Fibroblast of lung (primary cell): ENCODE measurements at regions not wholly inside any gene's neighbourhood (a gene's known extent, or its start where the extent isn't known, plus 50 kb on each side); places are given as distances from the start of the nearest gene placed in this dataset.

ENCODE experiments used
- DNase-seq, 2 donors: peaks; one replicate each; pipeline versions ENCODE4 v3.0.0 to v3.0.0-alpha.2; 2010; ENCODE audit warnings: low read depth in 2 of 2
- H2AFZ ChIP-seq: 2 replicates; pipeline ENCODE4 v1.5.1; 2012; ENCODE audit warnings: low read length, control low read depth, inconsistent platforms
- H3K27ac ChIP-seq: 2 replicates; pipeline ENCODE4 v1.5.1; 2011; ENCODE audit warnings: low read length, control low read depth; ENCODE audit not compliant: insufficient read depth
- H3K27me3 ChIP-seq: 2 replicates; pipeline ENCODE4 v1.5.1; 2011; ENCODE audit warnings: mild to moderate bottlenecking, low read length; ENCODE audit not compliant: control insufficient read depth, insufficient read depth
- H3K36me3 ChIP-seq: 2 replicates; pipeline ENCODE4 v1.5.1; 2011; ENCODE audit warnings: low read length; ENCODE audit not compliant: control insufficient read depth, insufficient read depth
- H3K4me1 ChIP-seq: 2 replicates; pipeline ENCODE4 v1.5.1; 2011; ENCODE audit warnings: low read length; ENCODE audit not compliant: control insufficient read depth, insufficient read depth; ENCODE audit errors: extremely low read depth
- H3K4me2 ChIP-seq: 2 replicates; pipeline ENCODE4 v1.5.1; 2011; ENCODE audit warnings: low read length, control low read depth; ENCODE audit not compliant: insufficient read depth; ENCODE audit errors: extremely low read depth
- H3K4me3 ChIP-seq, 4 experiments: fragments of 200-600 bp in 1 of 4; sonication (generic) in 1 of 4; replicated peaks in 1 of 4; 2 replicates each; pipeline ENCODE4 v1.5.1; 2011 to 2016; ENCODE audit warnings: low read length in 4 of 4, low read depth in 3 of 4, mild to moderate bottlenecking in 3 of 4, control low read depth in 2 of 4, inconsistent platforms in 1 of 4, mixed read lengths in 1 of 4; ENCODE audit not compliant: insufficient read depth in 1 of 4; ENCODE audit errors: control extremely low read depth in 1 of 4
- H3K79me2 ChIP-seq: 2 replicates; pipeline ENCODE4 v1.5.1; 2012; ENCODE audit warnings: mild to moderate bottlenecking, low read length, inconsistent platforms; ENCODE audit not compliant: control insufficient read depth, insufficient read depth
- H3K9ac ChIP-seq: 2 replicates; pipeline ENCODE4 v1.5.1; 2011; ENCODE audit warnings: mild to moderate bottlenecking, low read length, control low read depth; ENCODE audit not compliant: insufficient read depth
- H3K9me3 ChIP-seq: 2 replicates; pipeline ENCODE4 v1.5.1; 2012; ENCODE audit warnings: low read depth, low read length; ENCODE audit not compliant: control insufficient read depth, insufficient read depth
- H4K20me1 ChIP-seq: 2 replicates; pipeline ENCODE4 v1.5.1; 2011; ENCODE audit warnings: low read length; ENCODE audit not compliant: control insufficient read depth, insufficient read depth; ENCODE audit errors: extremely low read depth
- EZH2 ChIP-seq: IDR thresholded peaks from 2 replicates; pipeline ENCODE4 v1.5.1; 2012; ENCODE audit warnings: low read length, control low read depth, mild to moderate bottlenecking; ENCODE audit errors: missing control alignments
- TF ChIP-seq, protein P1 (sequence below), 2 donors: IDR thresholded peaks in 1 of 2; conservative IDR thresholded peaks in 1 of 2; 1 replicate in 1 of 2; 2 replicates in 1 of 2; pipeline ENCODE4 v1.5.1; 2011 to 2012; ENCODE audit warnings: low read length in 2 of 2, control low read depth in 1 of 2, inconsistent platforms in 1 of 2, low read depth in 1 of 2, mild to moderate bottlenecking in 1 of 2

GRCh38 chr14:22071006-22071405 is 397.4 kb upstream of the OR4E1 start:
- no peak overlapping the region for H3K4me2 ChIP-seq
- no peaks in the 10 kb centered on the region for H3K27me3 ChIP-seq

DNA sequence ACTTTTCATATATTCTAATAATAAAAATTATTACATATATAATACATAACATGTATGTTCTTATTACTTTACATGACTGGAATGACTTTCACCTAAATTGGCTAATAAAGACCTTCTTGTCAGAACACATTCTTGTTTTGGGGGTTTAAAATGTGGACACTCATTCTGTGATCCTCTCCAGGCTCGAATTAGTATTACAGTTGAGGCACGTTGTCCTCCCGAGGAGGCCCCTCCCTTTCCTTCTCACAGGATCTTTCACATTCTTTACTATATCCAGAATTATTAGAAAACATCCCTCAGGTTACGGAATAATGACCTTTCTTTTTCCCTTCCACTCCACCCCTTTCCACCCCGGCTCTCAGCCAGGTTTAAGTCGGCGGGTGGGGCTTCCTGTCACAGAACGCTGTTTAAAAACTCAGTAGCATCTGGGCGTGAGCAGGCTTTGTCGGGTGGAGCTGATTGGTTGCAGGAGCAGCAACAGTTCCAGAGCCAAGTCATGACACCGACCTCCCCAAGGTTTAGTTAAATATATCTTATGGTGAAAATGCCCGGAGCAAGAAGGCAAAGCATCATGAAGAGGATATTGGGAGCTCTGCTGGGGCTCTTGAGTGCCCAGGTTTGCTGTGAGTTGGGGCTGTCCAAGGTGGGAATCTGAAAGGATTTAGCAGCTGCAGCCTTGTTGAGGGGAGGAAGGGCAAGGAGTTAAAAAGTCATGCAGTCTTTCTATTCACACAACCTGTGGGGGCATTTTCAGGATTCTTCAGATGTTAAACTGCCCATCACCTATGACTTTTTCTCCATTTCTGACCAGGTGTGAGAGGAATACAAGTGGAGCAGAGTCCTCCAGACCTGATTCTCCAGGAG is 396.7 kb upstream of the OR4E1 start:
- H3K9me3 ChIP-seq = no peaks in the 10 kb centered on the region
- no peaks in the 10 kb centered on the region for H3K27me3 ChIP-seq
- no peak overlapping the region for H2AFZ ChIP-seq
- no peak for TF ChIP-seq EZH2
- TF ChIP-seq, protein P1, sequence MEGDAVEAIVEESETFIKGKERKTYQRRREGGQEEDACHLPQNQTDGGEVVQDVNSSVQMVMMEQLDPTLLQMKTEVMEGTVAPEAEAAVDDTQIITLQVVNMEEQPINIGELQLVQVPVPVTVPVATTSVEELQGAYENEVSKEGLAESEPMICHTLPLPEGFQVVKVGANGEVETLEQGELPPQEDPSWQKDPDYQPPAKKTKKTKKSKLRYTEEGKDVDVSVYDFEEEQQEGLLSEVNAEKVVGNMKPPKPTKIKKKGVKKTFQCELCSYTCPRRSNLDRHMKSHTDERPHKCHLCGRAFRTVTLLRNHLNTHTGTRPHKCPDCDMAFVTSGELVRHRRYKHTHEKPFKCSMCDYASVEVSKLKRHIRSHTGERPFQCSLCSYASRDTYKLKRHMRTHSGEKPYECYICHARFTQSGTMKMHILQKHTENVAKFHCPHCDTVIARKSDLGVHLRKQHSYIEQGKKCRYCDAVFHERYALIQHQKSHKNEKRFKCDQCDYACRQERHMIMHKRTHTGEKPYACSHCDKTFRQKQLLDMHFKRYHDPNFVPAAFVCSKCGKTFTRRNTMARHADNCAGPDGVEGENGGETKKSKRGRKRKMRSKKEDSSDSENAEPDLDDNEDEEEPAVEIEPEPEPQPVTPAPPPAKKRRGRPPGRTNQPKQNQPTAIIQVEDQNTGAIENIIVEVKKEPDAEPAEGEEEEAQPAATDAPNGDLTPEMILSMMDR (conservative IDR thresholded peaks at IDR 0.05 in 1 of 2, IDR thresholded peaks at IDR 0.05 in 1 of 2; ENCODE audit: low read depth in 1 of 2, low read length in 2 of 2) = no peak
- no peak overlapping the region for H3K27ac ChIP-seq
- H4K20me1 ChIP-seq = no peaks in the 10 kb centered on the region
- H3K4me3 ChIP-seq = no peak overlapping the region
- H3K36me3 ChIP-seq = no peaks in the 10 kb centered on the region
- no peaks in the 10 kb centered on the region for H3K79me2 ChIP-seq
- H3K4me1 ChIP-seq = no peaks in the 10 kb centered on the region
- no peak overlapping the region for H3K9ac ChIP-seq
- H3K4me2 ChIP-seq = no peak overlapping the region
- peak in 1 of 2 donors; percentile 0 for DNase-seq

More at GRCh38 chr14:22071006-22071405, 397.4 kb upstream of the OR4E1 start:
- no peaks in the 10 kb centered on the region for H4K20me1 ChIP-seq
- H3K9me3 ChIP-seq = no peaks in the 10 kb centered on the region
- H3K36me3 ChIP-seq = no peaks in the 10 kb centered on the region
- no peak overlapping the region for H3K4me3 ChIP-seq
- TF ChIP-seq, protein P1 (conservative IDR thresholded peaks at IDR 0.05 in 1 of 2, IDR thresholded peaks at IDR 0.05 in 1 of 2; ENCODE audit: low read depth in 1 of 2, low read length in 2 of 2) = no peak
- no peak for TF ChIP-seq EZH2
- no peak overlapping the region for H2AFZ ChIP-seq
- no peak overlapping the region for H3K27ac ChIP-seq
- no peaks in the 10 kb centered on the region for H3K79me2 ChIP-seq
- no peak for DNase-seq
- no peak overlapping the region for H3K9ac ChIP-seq
- no peaks in the 10 kb centered on the region for H3K4me1 ChIP-seq

- no peaks in the 10 kb centered on the region for H4K20me1 ChIP-seq
- no peak overlapping the region for H3K4me3 ChIP-seq
- H2AFZ ChIP-seq = no peak overlapping the region
- no peak overlapping the region for H3K9ac ChIP-seq
- TF ChIP-seq, protein P1 (conservative IDR thresholded peaks at IDR 0.05 in 1 of 2, IDR thresholded peaks at IDR 0.05 in 1 of 2; ENCODE audit: low read depth in 1 of 2, low read length in 2 of 2) = no peak
- TF ChIP-seq EZH2 = no peak
- no peak overlapping the region for H3K27ac ChIP-seq
- no peaks in the 10 kb centered on the region for H3K36me3 ChIP-seq
- H3K4me1 ChIP-seq = no peaks in the 10 kb centered on the region
- H3K27me3 ChIP-seq = no peaks in the 10 kb centered on the region
- no peak for DNase-seq
- no peaks in the 10 kb centered on the region for H3K9me3 ChIP-seq
- no peak overlapping the region for H3K4me2 ChIP-seq
- no peaks in the 10 kb centered on the region for H3K79me2 ChIP-seq
These were observed 391.7 kb upstream of the OR4E1 start for GRCh38 chr14:22065347-22065746.
